Erythroblast (primary cell): ENCODE measurements at regions not wholly inside any gene's neighbourhood (a gene's known extent, or its start where the extent isn't known, plus 50 kb on each side); places are given as distances from the start of the nearest gene placed in this dataset.

Source experiments
- GATA1 ChIP-seq: IDR thresholded peaks from 2 replicates; pipeline ENCODE4 v1.6.1; 2011; ENCODE audit warnings: low read depth, mild to moderate bottlenecking, control low read depth, low read length, moderate library complexity
- POLR2A ChIP-seq: IDR thresholded peaks from 2 replicates; pipeline ENCODE4 v1.6.1; 2011; ENCODE audit warnings: mild to moderate bottlenecking, low read length

DNA sequence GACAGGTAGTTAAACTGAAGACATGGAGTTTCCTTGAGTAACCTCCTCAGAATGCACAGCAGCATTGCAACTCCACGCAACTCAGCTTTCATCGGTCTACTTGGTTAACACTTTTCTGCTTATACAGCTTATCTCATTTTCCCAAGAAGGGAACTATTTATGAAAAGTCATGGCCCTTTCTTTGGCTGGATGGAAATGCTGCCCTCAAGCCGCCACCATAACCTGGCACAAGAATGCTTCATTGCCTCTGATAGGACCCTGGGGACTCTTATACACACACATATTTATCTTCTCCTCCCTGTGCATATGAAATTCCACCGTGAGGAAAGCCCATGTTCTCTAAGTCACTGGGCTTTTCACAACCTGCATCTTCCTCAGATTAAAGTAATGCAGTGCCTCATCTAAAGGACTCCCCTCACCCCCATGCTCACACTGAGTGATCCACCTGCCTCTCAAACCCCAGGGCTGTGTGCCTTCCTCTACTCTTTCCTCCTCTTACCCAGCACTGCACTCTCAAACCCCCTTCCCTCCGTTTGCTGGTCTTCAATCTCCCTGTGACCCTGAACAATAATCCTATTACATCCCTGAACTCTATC lies 192.0 kb upstream of the HNRNPA3 start:
- TF ChIP-seq POLR2A: no peak
- TF ChIP-seq GATA1: no peak
